ENCODE measurements at regions not wholly inside any gene's neighbourhood (a gene's known extent, or its start where the extent isn't known, plus 50 kb on each side); places are given as distances from the start of the nearest gene placed in this dataset.

GRCh38 chr15:96889734-96890480 lies 559.4 kb downstream of the NR2F2 start:
- H3K27me3 ChIP-seq (ENCODE audit: control insufficient read depth, insufficient read depth, low read length): no peaks in the 10 kb centered on the region
- no peaks in the 10 kb centered on the region for H3K36me3 ChIP-seq (ENCODE audit: control insufficient read depth, low read depth, low read length)
- no peak overlapping the region for H3K27ac ChIP-seq (ENCODE audit: low read length)
- no peaks in the 10 kb centered on the region for H3K9me3 ChIP-seq (ENCODE audit: control insufficient read depth, low read depth, low read length)
- H3K9ac ChIP-seq (ENCODE audit: low read length): no peak overlapping the region
- H3K4me1 ChIP-seq (ENCODE audit: control insufficient read depth, low read depth, low read length): peaks cover 21% of the 10 kb centered on the region
- H3K4me3 ChIP-seq (ENCODE audit: low read length): no peak overlapping the region

GRCh38 chr15:96891046-96891445 lies 560.5 kb downstream of the NR2F2 start:
- H3K9ac ChIP-seq (ENCODE audit: low read length): no peak overlapping the region
- no peaks in the 10 kb centered on the region for H3K9me3 ChIP-seq (ENCODE audit: control insufficient read depth, low read depth, low read length)
- peaks cover 21% of the 10 kb centered on the region for H3K4me1 ChIP-seq (ENCODE audit: control insufficient read depth, low read depth, low read length)
- no peaks in the 10 kb centered on the region for H3K27me3 ChIP-seq (ENCODE audit: control insufficient read depth, insufficient read depth, low read length)
- no peak overlapping the region for H3K27ac ChIP-seq (ENCODE audit: low read length)
- no peaks in the 10 kb centered on the region for H3K36me3 ChIP-seq (ENCODE audit: control insufficient read depth, low read depth, low read length)
- peak overlapping the region; percentile 0 for H3K4me3 ChIP-seq (ENCODE audit: low read length)

- no peaks in the 10 kb centered on the region for H3K9me3 ChIP-seq (ENCODE audit: control insufficient read depth, low read depth, low read length)
- peaks cover 21% of the 10 kb centered on the region for H3K4me1 ChIP-seq (ENCODE audit: control insufficient read depth, low read depth, low read length)
- H3K9ac ChIP-seq (ENCODE audit: low read length): no peak overlapping the region
- H3K4me3 ChIP-seq (ENCODE audit: low read length): no peak overlapping the region
- H3K36me3 ChIP-seq (ENCODE audit: control insufficient read depth, low read depth, low read length): no peaks in the 10 kb centered on the region
- H3K27me3 ChIP-seq (ENCODE audit: control insufficient read depth, insufficient read depth, low read length): no peaks in the 10 kb centered on the region
- no peak overlapping the region for H3K27ac ChIP-seq (ENCODE audit: low read length)
Measured at GRCh38 chr15:96893159-96893906, 562.8 kb downstream of the NR2F2 start.

GRCh38 chr15:96894659-96895058 lies 564.2 kb downstream of the NR2F2 start:
- H3K9ac ChIP-seq (ENCODE audit: low read length): no peak overlapping the region
- H3K4me1 ChIP-seq (ENCODE audit: control insufficient read depth, low read depth, low read length): peaks cover 21% of the 10 kb centered on the region
- no peaks in the 10 kb centered on the region for H3K27me3 ChIP-seq (ENCODE audit: control insufficient read depth, insufficient read depth, low read length)
- no peaks in the 10 kb centered on the region for H3K9me3 ChIP-seq (ENCODE audit: control insufficient read depth, low read depth, low read length)
- no peak overlapping the region for H3K4me3 ChIP-seq (ENCODE audit: low read length)
- no peaks in the 10 kb centered on the region for H3K36me3 ChIP-seq (ENCODE audit: control insufficient read depth, low read depth, low read length)
- no peak overlapping the region for H3K27ac ChIP-seq (ENCODE audit: low read length)

- no peaks in the 10 kb centered on the region for H3K9me3 ChIP-seq (ENCODE audit: control insufficient read depth, low read depth, low read length)
- peaks cover 4% of the 10 kb centered on the region for H3K4me1 ChIP-seq (ENCODE audit: control insufficient read depth, low read depth, low read length)
- no peak overlapping the region for H3K4me3 ChIP-seq (ENCODE audit: low read length)
- H3K9ac ChIP-seq (ENCODE audit: low read length): no peak overlapping the region
- H3K36me3 ChIP-seq (ENCODE audit: control insufficient read depth, low read depth, low read length): no peaks in the 10 kb centered on the region
- no peak overlapping the region for H3K27ac ChIP-seq (ENCODE audit: low read length)
- H3K27me3 ChIP-seq (ENCODE audit: control insufficient read depth, insufficient read depth, low read length): no peaks in the 10 kb centered on the region
Measured at GRCh38 chr15:96896766-96897165, 566.3 kb downstream of the NR2F2 start.

- Histone ChIP-seq H3K27me3 (ENCODE audit: control insufficient read depth, insufficient read depth, low read length) (no peaks in the 10 kb centered on the region), H3K4me1 (ENCODE audit: control insufficient read depth, low read depth, low read length) (no peaks in the 10 kb centered on the region), H3K4me3 (ENCODE audit: low read length) (no peak overlapping the region), H3K9ac (ENCODE audit: low read length) (no peak overlapping the region), H3K27ac (ENCODE audit: low read length) (no peak overlapping the region), H3K36me3 (ENCODE audit: control insufficient read depth, low read depth, low read length) (no peaks in the 10 kb centered on the region), H3K9me3 (ENCODE audit: control insufficient read depth, low read depth, low read length) (peaks cover 21% of the 10 kb centered on the region)
Measured at GRCh38 chr15:96914081-96914480, 583.6 kb downstream of the NR2F2 start.

- no peak overlapping the region for H3K27ac ChIP-seq (ENCODE audit: low read length)
- no peaks in the 10 kb centered on the region for H3K4me1 ChIP-seq (ENCODE audit: control insufficient read depth, low read depth, low read length)
- no peak overlapping the region for H3K4me3 ChIP-seq (ENCODE audit: low read length)
- H3K9ac ChIP-seq (ENCODE audit: low read length): no peak overlapping the region
- no peaks in the 10 kb centered on the region for H3K27me3 ChIP-seq (ENCODE audit: control insufficient read depth, insufficient read depth, low read length)
- H3K9me3 ChIP-seq (ENCODE audit: control insufficient read depth, low read depth, low read length): peaks cover 21% of the 10 kb centered on the region
- no peaks in the 10 kb centered on the region for H3K36me3 ChIP-seq (ENCODE audit: control insufficient read depth, low read depth, low read length)
Measured at GRCh38 chr15:96916750-96917149, 586.2 kb downstream of the NR2F2 start.

- H3K4me1 ChIP-seq (ENCODE audit: control insufficient read depth, low read depth, low read length): no peaks in the 10 kb centered on the region
- H3K27ac ChIP-seq (ENCODE audit: low read length): no peak overlapping the region
- H3K9me3 ChIP-seq (ENCODE audit: control insufficient read depth, low read depth, low read length): no peaks in the 10 kb centered on the region
- H3K9ac ChIP-seq (ENCODE audit: low read length): no peak overlapping the region
- no peak overlapping the region for H3K4me3 ChIP-seq (ENCODE audit: low read length)
- H3K36me3 ChIP-seq (ENCODE audit: control insufficient read depth, low read depth, low read length): no peaks in the 10 kb centered on the region
- no peaks in the 10 kb centered on the region for H3K27me3 ChIP-seq (ENCODE audit: control insufficient read depth, insufficient read depth, low read length)
Measured at GRCh38 chr15:96924570-96924969, 594.1 kb downstream of the NR2F2 start.

- Histone ChIP-seq H3K27me3 (ENCODE audit: control insufficient read depth, insufficient read depth, low read length) (peaks cover 38% of the 10 kb centered on the region), H3K4me1 (ENCODE audit: control insufficient read depth, low read depth, low read length) (peaks cover 10% of the 10 kb centered on the region), H3K4me3 (ENCODE audit: low read length) (peak overlapping the region; percentile 51), H3K9ac (ENCODE audit: low read length) (no peak overlapping the region), H3K36me3 (ENCODE audit: control insufficient read depth, low read depth, low read length) (no peaks in the 10 kb centered on the region), H3K27ac (ENCODE audit: low read length) (no peak overlapping the region), H3K9me3 (ENCODE audit: control insufficient read depth, low read depth, low read length) (no peaks in the 10 kb centered on the region)
Measured at GRCh38 chr15:96947296-96948229, 617.1 kb downstream of the NR2F2 start.

GRCh38 chr15:96948981-96949380 lies 618.5 kb downstream of the NR2F2 start:
- Histone ChIP-seq H3K36me3 (ENCODE audit: control insufficient read depth, low read depth, low read length) (no peaks in the 10 kb centered on the region), H3K9ac (ENCODE audit: low read length) (no peak overlapping the region), H3K9me3 (ENCODE audit: control insufficient read depth, low read depth, low read length) (no peaks in the 10 kb centered on the region), H3K4me1 (ENCODE audit: control insufficient read depth, low read depth, low read length) (peaks cover 10% of the 10 kb centered on the region), H3K27me3 (ENCODE audit: control insufficient read depth, insufficient read depth, low read length) (peaks cover 38% of the 10 kb centered on the region), H3K4me3 (ENCODE audit: low read length) (no peak overlapping the region), H3K27ac (ENCODE audit: low read length) (no peak overlapping the region)

GRCh38 chr15:96958721-96959120 lies 628.2 kb downstream of the NR2F2 start:
- Histone ChIP-seq H3K9ac (ENCODE audit: low read length) (no peak overlapping the region), H3K9me3 (ENCODE audit: control insufficient read depth, low read depth, low read length) (no peaks in the 10 kb centered on the region), H3K4me1 (ENCODE audit: control insufficient read depth, low read depth, low read length) (no peaks in the 10 kb centered on the region), H3K36me3 (ENCODE audit: control insufficient read depth, low read depth, low read length) (no peaks in the 10 kb centered on the region), H3K27me3 (ENCODE audit: control insufficient read depth, insufficient read depth, low read length) (peaks cover 3% of the 10 kb centered on the region), H3K4me3 (ENCODE audit: low read length) (no peak overlapping the region), H3K27ac (ENCODE audit: low read length) (no peak overlapping the region)

All from iPS-18a (cell line).